ENCODE measurements at regions not wholly inside any gene's neighbourhood (a gene's known extent, or its start where the extent isn't known, plus 50 kb on each side); places are given as distances from the start of the nearest gene placed in this dataset.
"Not testable (repeated sequence)": the region's sequence is repeated elsewhere in the genome, so short reads cannot be mapped to it uniquely, and the experiment has no call there.

GRCh38 chr9:97099540-97099939, 60.6 kb upstream of the CTSV start:
- H3K36me3 ChIP-seq; H3K27me3 ChIP-seq; DNase-seq; H3K9me3 ChIP-seq; H3K27ac ChIP-seq; H3K4me1 ChIP-seq; intact Hi-C loops (cut with DNase I; ENCODE audit: low total_unique reads); H3K4me3 ChIP-seq: not testable (repeated sequence)

- no peak for DNase-seq
- Histone ChIP-seq H3K27ac (no peak overlapping the region), H3K4me3 (no peak overlapping the region), H3K9me3 (no peaks in the 10 kb centered on the region), H3K4me1 (no peaks in the 10 kb centered on the region), H3K27me3 (no peaks in the 10 kb centered on the region), H3K36me3 (no peaks in the 10 kb centered on the region)
- intact Hi-C loops (cut with DNase I; ENCODE audit: low total_unique reads), result no loop called here
- TF ChIP-seq CTCF (IDR thresholded peaks at IDR 0.05), result no peak
Measured at GRCh38 chr9:97096793-97097192, 57.9 kb upstream of the CTSV start.

GRCh38 chr9:97089361-97089760, 50.4 kb upstream of the CTSV start:
- H3K27ac ChIP-seq; DNase-seq; H3K9me3 ChIP-seq; H3K4me3 ChIP-seq; H3K36me3 ChIP-seq; intact Hi-C loops (cut with DNase I; ENCODE audit: low total_unique reads); H3K27me3 ChIP-seq; H3K4me1 ChIP-seq: not testable (repeated sequence)
